Activated naive CD8-positive, alpha-beta T cell treated with anti-CD3 and anti-CD28 coated beads, Interleukin-2, amount 10 ng/mL, durations not matched to agents 7 days and 5 days (primary cell): ENCODE measurements at regions not wholly inside any gene's neighbourhood (a gene's known extent, or its start where the extent isn't known, plus 50 kb on each side); places are given as distances from the start of the nearest gene placed in this dataset.

Experiments
- ATAC-seq: fragments of 150-1000 bp; cut with Tn5 transposase; one replicate; pipeline ENCODE4 v1.10.0; 2021; ENCODE audit warnings: low read depth, moderate library complexity
- POLR2A ChIA-PET: fragments of 350-600 bp; sonication (Branson Sonifier 250); formaldehyde crosslinking; loops from one replicate; lab custom pipeline; 2021; ENCODE audit warnings: antibody characterized with exemption; lab: Charles Lee
- DNase-seq: peaks from one replicate; pipeline ENCODE4 v3.0.0; 2021
- H3K27ac Mint-ChIP-seq: one replicate; pipeline ENCODE4 v1.8.0; 2022; ENCODE audit warnings: mild to moderate bottlenecking, mixed read lengths
- H3K27me3 Mint-ChIP-seq: one replicate; pipeline ENCODE4 v1.8.0; 2022; ENCODE audit warnings: mild to moderate bottlenecking, moderate library complexity, mixed read lengths
- H3K36me3 Mint-ChIP-seq: one replicate; pipeline ENCODE4 v1.8.0; 2021; ENCODE audit warnings: mild to moderate bottlenecking, mixed read lengths
- H3K4me1 Mint-ChIP-seq: one replicate; pipeline ENCODE4 v1.8.0; 2021; ENCODE audit warnings: mixed read lengths
- H3K4me3 Mint-ChIP-seq: one replicate; pipeline ENCODE4 v1.8.0; 2022; ENCODE audit warnings: mild to moderate bottlenecking, moderate library complexity, mixed read lengths
- H3K9me3 Mint-ChIP-seq: one replicate; pipeline ENCODE4 v1.8.0; 2021; ENCODE audit warnings: mixed read lengths

DNA sequence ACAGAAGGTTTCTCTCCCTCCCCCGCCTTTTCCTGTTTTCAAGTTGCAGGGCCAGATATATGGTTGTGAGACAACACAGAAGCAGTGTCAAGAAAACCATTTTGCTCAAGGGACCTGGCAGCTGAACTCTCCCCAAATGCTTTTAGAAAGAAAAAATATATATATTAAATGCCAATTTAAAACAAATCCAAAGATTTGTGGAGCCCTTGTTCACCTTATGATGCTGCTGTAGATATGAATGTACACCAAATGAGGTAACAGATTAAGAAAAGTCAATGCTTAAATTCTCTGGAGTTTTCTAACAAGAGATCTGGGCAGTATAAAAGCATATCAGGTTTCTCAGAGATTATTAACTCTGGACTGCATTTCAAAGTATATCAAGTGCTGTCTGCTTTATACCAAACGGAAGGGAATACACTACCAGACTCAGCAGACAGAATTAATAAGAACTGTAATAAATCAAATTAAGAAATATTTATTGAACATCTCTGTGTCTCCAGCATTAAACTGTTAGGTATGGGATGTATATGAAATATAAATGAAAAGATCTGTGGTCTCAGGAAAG is 357.5 kb downstream of the HDGFL1 start:
- Mint-ChIP-seq H3K9me3 (no peaks in the 10 kb centered on the region), H3K27ac (no peak overlapping the region), H3K36me3 (no peaks in the 10 kb centered on the region), H3K4me1 (peaks cover 2% of the 10 kb centered on the region), H3K4me3 (no peak overlapping the region), H3K27me3 (no peaks in the 10 kb centered on the region)
- DNase-seq = no peak
- no peak for ATAC-seq
- POLR2A ChIA-PET = no interaction called here

DNA sequence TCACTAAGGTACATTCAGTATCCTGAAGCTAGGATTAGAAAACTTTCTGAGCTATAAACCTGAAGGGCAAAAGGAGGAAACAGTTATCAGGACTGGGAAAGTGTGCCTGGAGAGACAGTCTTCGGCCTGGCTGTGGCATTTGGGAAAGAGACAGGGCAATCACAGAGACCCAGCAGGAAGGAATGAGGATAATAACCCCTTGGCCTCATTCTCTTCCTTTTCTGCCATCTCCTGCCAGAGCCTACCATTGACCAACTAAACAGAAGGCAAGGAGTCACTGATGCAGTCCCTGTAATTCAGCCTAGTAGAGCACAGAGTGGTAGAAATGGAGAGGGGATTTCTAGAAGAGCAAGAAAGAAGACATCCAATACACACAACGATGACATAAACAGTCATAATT is 359.4 kb downstream of the HDGFL1 start:
- Mint-ChIP-seq H3K9me3 (no peaks in the 10 kb centered on the region), H3K27ac (no peak overlapping the region), H3K27me3 (no peaks in the 10 kb centered on the region), H3K4me1 (peaks cover 2% of the 10 kb centered on the region), H3K36me3 (no peaks in the 10 kb centered on the region), H3K4me3 (no peak overlapping the region)
- ATAC-seq = no peak
- DNase-seq = no peak
- POLR2A ChIA-PET = no interaction called here

DNA sequence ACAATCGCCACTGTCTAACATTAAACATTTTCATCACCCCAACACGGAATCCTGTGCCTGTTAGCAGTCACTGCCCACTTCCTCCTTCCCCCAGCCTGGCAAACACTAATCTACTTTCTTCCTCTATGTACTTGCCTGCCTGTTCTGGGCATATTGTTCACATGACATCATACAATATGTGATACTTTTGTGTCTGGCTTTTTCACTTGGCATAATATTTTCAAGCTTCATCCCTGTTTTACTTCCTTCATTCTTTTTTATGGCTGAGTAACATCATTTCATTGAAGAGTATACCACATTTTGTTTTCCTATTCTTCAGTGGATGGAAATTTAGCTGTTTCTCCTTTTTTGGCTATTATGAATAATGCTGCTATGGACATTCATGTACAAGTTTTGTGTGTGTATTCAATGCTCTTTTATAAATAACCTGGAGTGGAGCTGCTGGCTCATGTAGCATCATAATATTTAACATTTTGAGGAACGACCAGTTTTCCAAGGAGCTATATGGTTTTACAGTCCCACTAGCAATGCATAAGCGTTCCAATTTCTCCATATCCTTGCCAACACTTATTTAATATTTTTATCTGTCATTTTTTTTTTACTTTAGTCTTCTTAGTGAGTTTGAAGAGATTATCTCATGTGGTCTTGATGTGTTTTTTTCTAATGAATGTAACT is 360.1 kb downstream of the HDGFL1 start:
- Mint-ChIP-seq H3K27ac (no peak overlapping the region), H3K36me3 (no peaks in the 10 kb centered on the region), H3K9me3 (no peaks in the 10 kb centered on the region), H3K4me3 (no peak overlapping the region), H3K27me3 (no peaks in the 10 kb centered on the region), H3K4me1 (peaks cover 2% of the 10 kb centered on the region)
- POLR2A ChIA-PET = no interaction called here
- DNase-seq (no peak), ATAC-seq (no peak)

DNA sequence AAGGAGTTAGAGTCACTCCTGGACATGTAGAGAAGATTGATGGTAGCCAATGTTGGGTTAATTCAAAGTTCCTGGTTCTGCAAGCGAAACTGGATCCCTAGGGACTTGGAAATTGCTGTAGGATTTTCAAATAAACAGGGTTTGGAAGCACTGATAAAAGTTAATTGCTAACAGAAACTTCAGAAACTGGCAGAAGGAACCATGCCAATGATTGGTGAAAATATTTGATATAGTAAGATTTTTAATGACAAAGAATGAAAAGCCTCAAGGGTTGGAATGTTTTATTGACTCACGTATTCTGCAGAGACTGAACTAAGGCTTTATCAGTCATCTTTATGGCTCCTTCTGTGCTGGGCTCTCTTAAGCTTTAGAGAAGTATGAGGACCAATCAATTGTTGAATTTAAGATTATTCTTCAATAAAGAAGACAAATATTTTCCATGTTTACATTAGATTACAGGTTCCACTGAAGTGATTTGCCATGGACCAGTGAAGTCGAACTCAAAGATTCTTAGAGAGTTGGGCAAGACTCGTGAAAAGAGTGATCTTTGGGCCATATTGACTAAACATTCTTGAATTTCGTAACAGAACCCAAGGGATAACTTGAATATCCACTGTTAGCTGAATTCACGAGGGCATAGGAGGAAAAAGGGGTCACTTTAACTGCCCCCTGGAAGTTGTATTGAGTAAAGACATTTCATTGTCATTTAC is 371.4 kb downstream of the HDGFL1 start:
- H3K27me3 Mint-ChIP-seq = no peaks in the 10 kb centered on the region
- POLR2A ChIA-PET = no interaction called here
- no peak overlapping the region for H3K27ac Mint-ChIP-seq
- H3K9me3 Mint-ChIP-seq = peaks cover 4% of the 10 kb centered on the region
- DNase-seq (no peak), ATAC-seq (no peak)
- no peaks in the 10 kb centered on the region for H3K4me1 Mint-ChIP-seq
- H3K4me3 Mint-ChIP-seq = no peak overlapping the region
- H3K36me3 Mint-ChIP-seq = no peaks in the 10 kb centered on the region

DNA sequence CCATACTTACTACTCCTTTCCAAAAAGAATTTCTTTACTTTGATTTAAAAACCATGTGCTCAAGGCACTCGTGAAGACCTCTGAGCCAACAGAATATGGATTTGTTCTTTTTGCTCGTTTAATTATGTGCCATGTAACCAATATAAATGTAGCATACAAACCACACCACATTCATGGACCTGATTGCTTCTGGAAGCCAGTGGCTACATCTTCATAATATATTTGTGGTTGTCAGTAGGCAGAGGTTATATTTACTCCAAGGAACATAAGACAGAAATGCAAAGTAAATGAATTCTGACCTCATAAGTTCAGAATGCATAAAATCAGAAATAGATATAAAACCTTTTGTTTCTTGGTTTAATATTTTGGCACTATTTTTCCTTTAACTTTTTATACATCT is 373.0 kb downstream of the HDGFL1 start:
- POLR2A ChIA-PET = no interaction called here
- H3K27ac Mint-ChIP-seq = no peak overlapping the region
- no peaks in the 10 kb centered on the region for H3K36me3 Mint-ChIP-seq
- no peak overlapping the region for H3K4me3 Mint-ChIP-seq
- DNase-seq = no peak
- peaks cover 4% of the 10 kb centered on the region for H3K9me3 Mint-ChIP-seq
- H3K27me3 Mint-ChIP-seq = no peaks in the 10 kb centered on the region
- no peaks in the 10 kb centered on the region for H3K4me1 Mint-ChIP-seq
- no peak for ATAC-seq

DNA sequence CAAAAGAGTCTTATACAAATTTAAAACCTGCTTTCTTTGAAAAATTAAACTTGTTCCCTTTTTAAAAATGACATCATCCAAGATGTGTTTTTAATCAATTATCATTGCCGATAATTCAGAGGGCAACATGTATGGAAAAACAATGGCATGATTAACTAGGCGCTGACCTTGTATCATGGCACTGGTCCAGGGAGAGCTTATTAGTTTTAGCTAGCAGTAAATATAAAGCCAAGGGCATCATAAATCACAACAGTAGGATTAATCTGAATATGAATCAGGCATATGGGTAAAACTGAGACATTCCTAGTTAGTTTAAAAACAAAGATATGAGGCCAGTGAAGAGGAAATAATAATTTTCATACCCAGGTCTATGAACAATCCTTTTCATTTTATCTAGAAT is 374.0 kb downstream of the HDGFL1 start:
- no peak for DNase-seq
- no peak for ATAC-seq
- POLR2A ChIA-PET = no interaction called here
- Mint-ChIP-seq H3K9me3 (no peaks in the 10 kb centered on the region), H3K36me3 (no peaks in the 10 kb centered on the region), H3K4me3 (no peak overlapping the region), H3K27ac (no peak overlapping the region), H3K4me1 (no peaks in the 10 kb centered on the region), H3K27me3 (no peaks in the 10 kb centered on the region)

DNA sequence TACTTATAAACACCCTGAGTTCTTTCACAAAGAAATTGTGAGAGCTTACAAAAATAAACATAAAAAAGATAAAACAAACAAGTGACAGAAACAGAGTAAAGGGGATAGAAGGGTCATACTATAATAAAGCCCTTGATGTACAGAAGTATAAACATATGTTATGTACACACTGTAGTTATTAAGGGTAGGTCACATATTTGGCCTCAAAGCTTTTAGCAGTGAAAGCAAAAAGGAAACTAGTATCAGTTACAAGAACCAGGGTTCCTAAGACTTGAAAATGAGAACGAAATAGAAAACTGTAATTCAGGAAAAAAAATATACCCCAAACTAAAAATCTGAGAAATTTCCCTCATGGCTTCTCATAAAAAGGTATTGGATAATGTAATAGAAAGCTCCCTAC is 380.6 kb downstream of the HDGFL1 start:
- no peaks in the 10 kb centered on the region for H3K27me3 Mint-ChIP-seq
- H3K4me1 Mint-ChIP-seq = peaks cover under 1% of the 10 kb centered on the region
- POLR2A ChIA-PET = no interaction called here

DNA sequence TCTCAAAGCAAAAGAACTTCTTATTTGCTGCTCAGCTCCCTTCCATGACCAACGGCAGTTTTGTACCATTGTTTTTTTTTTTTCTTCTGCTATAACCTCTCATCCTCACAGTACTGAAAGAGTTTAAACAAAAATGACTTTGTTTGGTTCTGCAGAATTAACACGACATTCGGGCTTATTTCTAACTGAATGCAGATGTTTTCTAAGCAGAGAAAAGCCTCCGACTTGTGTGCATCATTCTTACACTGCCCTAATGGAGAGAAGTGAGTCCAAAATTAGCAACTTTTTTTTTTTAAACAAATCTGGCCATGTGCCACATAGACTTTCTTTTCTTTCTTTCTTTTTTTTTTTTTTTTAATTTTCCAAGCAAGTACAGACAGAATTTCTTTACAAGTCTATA is 382.7 kb downstream of the HDGFL1 start:
- H3K4me3 Mint-ChIP-seq = no peak overlapping the region
- ATAC-seq (no peak), DNase-seq (no peak)
- H3K27me3 Mint-ChIP-seq = no peaks in the 10 kb centered on the region
- no peak overlapping the region for H3K27ac Mint-ChIP-seq
- no peaks in the 10 kb centered on the region for H3K36me3 Mint-ChIP-seq
- POLR2A ChIA-PET = no interaction called here
- H3K9me3 Mint-ChIP-seq = no peaks in the 10 kb centered on the region
- peaks cover 4% of the 10 kb centered on the region for H3K4me1 Mint-ChIP-seq

More for the DNA sequence above, 380.6 kb downstream of the HDGFL1 start:
- no peaks in the 10 kb centered on the region for H3K9me3 Mint-ChIP-seq
- H3K36me3 Mint-ChIP-seq = no peaks in the 10 kb centered on the region
- no peak overlapping the region for H3K4me3 Mint-ChIP-seq
- ATAC-seq = no peak
- DNase-seq = no peak
- H3K27ac Mint-ChIP-seq = no peak overlapping the region

DNA sequence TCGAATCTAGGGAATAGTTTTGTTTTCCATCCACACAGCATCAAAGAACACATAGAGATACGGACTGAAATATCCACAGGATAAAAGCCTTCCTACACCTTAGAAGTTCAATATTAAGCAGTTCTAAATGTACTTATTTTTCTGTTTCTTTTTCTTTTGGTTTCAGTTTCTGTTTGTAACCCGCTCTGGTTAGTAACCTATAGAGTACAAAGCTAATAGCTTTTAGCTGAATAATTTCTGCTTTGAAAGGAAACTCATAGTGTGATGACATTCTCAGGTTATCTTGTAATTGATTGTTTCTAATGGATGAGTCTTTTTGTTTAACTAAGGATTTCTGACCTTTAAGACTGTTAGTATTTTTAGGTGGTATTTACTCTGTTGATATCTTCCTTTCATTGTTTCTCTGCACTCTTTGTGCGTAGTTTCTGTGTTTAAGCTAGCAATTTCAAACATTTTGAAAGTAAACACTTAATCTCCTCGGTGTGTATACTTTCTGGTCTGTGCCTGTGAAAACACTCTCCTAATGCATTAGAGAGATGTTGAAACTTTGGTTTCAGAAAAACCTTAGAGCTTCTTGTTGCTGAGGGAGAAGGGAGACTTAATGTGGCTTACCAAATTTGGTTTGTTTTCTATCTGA is 385.5 kb downstream of the HDGFL1 start:
- Mint-ChIP-seq H3K27ac (peak overlapping the region; percentile 84), H3K4me3 (peak overlapping the region; percentile 77), H3K27me3 (peaks cover 2% of the 10 kb centered on the region), H3K9me3 (peaks cover 6% of the 10 kb centered on the region), H3K36me3 (peaks cover 5% of the 10 kb centered on the region), H3K4me1 (peaks cover 11% of the 10 kb centered on the region)
- DNase-seq (no peak), ATAC-seq (peak; percentile 73)
- POLR2A ChIA-PET = no interaction called here

DNA sequence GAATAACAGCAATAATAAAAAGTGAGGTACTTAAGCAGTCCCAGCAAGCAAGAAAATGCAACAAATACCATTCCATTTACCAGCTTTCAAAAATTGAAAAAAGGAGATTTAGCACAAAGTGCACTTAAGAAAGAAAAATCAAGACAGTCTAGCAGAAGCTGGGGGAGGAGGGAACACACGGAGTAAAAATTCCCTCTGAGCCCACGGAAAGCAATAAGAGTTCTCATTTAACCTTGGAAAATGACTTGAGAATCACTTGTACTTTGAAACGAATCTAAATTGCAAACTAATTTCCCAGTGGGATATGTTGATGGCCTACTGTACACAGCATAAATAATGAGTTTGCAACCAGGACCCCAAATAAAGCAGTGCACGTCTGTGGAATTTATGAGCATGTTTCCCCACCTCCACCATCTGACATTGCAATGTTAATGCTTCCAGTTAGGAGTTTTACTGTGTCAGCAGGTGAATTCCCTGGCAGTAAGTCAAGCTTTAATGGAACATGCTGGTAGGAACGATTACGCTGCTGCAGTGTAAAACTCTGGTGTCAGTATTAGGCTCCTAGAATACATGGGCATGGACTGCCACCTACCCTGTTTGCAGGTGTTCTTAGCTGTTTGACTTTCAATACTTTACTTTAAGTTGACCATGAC is 386.8 kb downstream of the HDGFL1 start:
- ATAC-seq = no peak
- DNase-seq = no peak
- Mint-ChIP-seq H3K27ac (no peak overlapping the region), H3K27me3 (peaks cover 5% of the 10 kb centered on the region), H3K4me1 (peaks cover 11% of the 10 kb centered on the region), H3K4me3 (no peak overlapping the region), H3K36me3 (peaks cover 5% of the 10 kb centered on the region), H3K9me3 (peaks cover 6% of the 10 kb centered on the region)
- POLR2A ChIA-PET = no interaction called here

DNA sequence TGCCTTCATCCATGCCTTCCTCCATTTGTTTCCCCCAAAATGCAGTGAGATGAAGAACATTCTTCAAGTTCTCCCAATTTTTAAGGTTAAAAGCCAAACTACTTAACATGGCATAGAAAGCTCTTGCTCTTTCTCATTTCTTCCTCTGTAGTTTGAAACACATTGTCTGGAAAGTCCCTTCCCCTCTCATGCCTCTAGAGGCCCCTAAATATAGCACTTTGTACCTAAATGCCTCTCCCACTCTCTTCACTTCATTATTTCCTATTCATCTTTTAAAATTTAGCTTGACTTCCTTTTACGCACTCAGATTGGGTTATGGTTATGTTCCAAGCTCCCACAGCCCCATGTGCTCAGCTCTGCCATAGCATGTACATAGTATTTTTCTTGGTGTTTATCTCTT is 389.3 kb downstream of the HDGFL1 start:
- peaks cover 5% of the 10 kb centered on the region for H3K36me3 Mint-ChIP-seq
- DNase-seq (no peak), ATAC-seq (no peak)
- H3K4me1 Mint-ChIP-seq = peaks cover 11% of the 10 kb centered on the region
- H3K27ac Mint-ChIP-seq = no peak overlapping the region
- peaks cover 6% of the 10 kb centered on the region for H3K9me3 Mint-ChIP-seq
- H3K27me3 Mint-ChIP-seq = peaks cover 5% of the 10 kb centered on the region
- no peak overlapping the region for H3K4me3 Mint-ChIP-seq
- POLR2A ChIA-PET = no interaction called here

DNA sequence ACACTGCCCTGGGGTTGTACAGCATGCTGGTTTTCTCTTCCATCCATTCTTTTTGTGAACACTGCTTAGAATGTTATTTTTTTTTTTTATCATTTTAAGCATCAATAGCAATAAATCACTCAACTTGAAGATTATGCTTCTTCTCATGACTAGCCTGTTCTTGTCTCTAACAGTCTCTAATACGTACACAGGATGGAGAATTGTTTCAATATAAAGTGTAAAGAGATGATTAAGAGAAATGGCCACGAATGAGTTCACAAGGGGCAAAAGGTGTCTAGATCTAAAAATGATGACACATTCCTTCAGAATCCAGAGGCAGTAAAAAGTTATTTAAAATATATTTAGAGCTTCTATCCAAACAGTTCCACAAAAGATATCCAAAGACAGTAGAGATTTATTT is 390.2 kb downstream of the HDGFL1 start:
- Mint-ChIP-seq H3K9me3 (peaks cover 6% of the 10 kb centered on the region), H3K4me1 (peaks cover 11% of the 10 kb centered on the region), H3K27me3 (peaks cover 7% of the 10 kb centered on the region), H3K36me3 (peaks cover 5% of the 10 kb centered on the region), H3K4me3 (no peak overlapping the region), H3K27ac (no peak overlapping the region)
- POLR2A ChIA-PET = no interaction called here
- DNase-seq = no peak
- no peak for ATAC-seq

DNA sequence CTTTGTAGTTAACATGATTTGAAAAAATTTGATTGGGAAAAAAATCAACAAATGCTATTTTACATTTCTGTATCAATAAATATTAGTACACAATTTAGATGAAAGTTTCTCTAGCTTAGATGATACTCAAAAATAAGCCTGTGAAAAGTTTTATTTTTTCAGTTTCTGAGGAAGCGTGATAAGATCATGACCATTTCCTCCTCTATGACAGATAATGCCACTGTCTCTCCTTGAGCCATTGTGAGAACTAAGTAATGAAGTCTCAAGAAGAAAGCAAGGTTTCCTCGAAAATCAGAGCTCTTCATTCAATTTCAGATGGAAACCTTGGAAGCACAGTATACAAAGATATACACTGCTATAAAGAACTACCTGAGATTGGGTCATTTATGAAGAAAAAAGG is 395.0 kb downstream of the HDGFL1 start:
- H3K27ac Mint-ChIP-seq = no peak overlapping the region
- POLR2A ChIA-PET = no interaction called here
- ATAC-seq (no peak), DNase-seq (no peak)
- H3K4me1 Mint-ChIP-seq = no peaks in the 10 kb centered on the region
- H3K27me3 Mint-ChIP-seq = peaks cover 5% of the 10 kb centered on the region
- H3K4me3 Mint-ChIP-seq = no peak overlapping the region
- H3K36me3 Mint-ChIP-seq = no peaks in the 10 kb centered on the region
- peaks cover 3% of the 10 kb centered on the region for H3K9me3 Mint-ChIP-seq
